ENCODE measurements at regions not wholly inside any gene's neighbourhood (a gene's known extent, or its start where the extent isn't known, plus 50 kb on each side); places are given as distances from the start of the nearest gene placed in this dataset.
"Not testable (repeated sequence)": the region's sequence is repeated elsewhere in the genome, so short reads cannot be mapped to it uniquely, and the experiment has no call there.

GRCh38 chrX:95956745-95957144 is 727.9 kb upstream of the DIAPH2 start:
- WGBS, 3 donors = 44 to 75% (median 65%) methylated on average over 1 of the region's 1 CpG

GRCh38 chrX:95973456-95974095 is 711.1 kb upstream of the DIAPH2 start:
- H3K27ac ChIP-seq (ENCODE audit: low read depth in 1 of 3, low read length in 2 of 3); H3K36me3 ChIP-seq (ENCODE audit: control insufficient read depth in 3 of 3, insufficient read depth in 2 of 3, low read depth in 1 of 3, low read length in 3 of 3); DNase-seq; H3K9me3 ChIP-seq (ENCODE audit: control insufficient read depth in 2 of 2, insufficient read depth in 1 of 2, low read depth in 1 of 2, low read length in 1 of 2); H3K4me1 ChIP-seq (ENCODE audit: control insufficient read depth in 3 of 3, insufficient read depth in 2 of 3, low read depth in 1 of 3, low read length in 2 of 3); H3K4me3 ChIP-seq (ENCODE audit: low read depth in 1 of 3, low read length in 3 of 3); H3K27me3 ChIP-seq (ENCODE audit: control insufficient read depth in 3 of 3, insufficient read depth in 3 of 3, low read length in 3 of 3); FAIRE-seq: not testable (repeated sequence)
- WGBS, 3 donors = 82 to 89% (median 86%) methylated on average over 9 of the region's 9 CpGs

More at GRCh38 chrX:95956745-95957144, 727.9 kb upstream of the DIAPH2 start:
- Histone ChIP-seq H3K36me3 (ENCODE audit: control insufficient read depth in 3 of 3, insufficient read depth in 2 of 3, low read depth in 1 of 3, low read length in 3 of 3) (no peaks in the 10 kb centered on the region), H3K27me3 (ENCODE audit: control insufficient read depth in 3 of 3, insufficient read depth in 3 of 3, low read length in 3 of 3) (no peaks in the 10 kb centered on the region), H3K27ac (ENCODE audit: low read depth in 1 of 3, low read length in 2 of 3) (no peak overlapping the region), H3K4me1 (ENCODE audit: control insufficient read depth in 3 of 3, insufficient read depth in 2 of 3, low read depth in 1 of 3, low read length in 2 of 3) (no peaks in the 10 kb centered on the region), H3K9me3 (ENCODE audit: control insufficient read depth in 2 of 2, insufficient read depth in 1 of 2, low read depth in 1 of 2, low read length in 1 of 2) (peaks cover 3% of the 10 kb centered on the region in 2 donors), H3K4me3 (ENCODE audit: low read depth in 1 of 3, low read length in 3 of 3) (no peak overlapping the region)
- FAIRE-seq = no peak
- DNase-seq = no peak

DNA sequence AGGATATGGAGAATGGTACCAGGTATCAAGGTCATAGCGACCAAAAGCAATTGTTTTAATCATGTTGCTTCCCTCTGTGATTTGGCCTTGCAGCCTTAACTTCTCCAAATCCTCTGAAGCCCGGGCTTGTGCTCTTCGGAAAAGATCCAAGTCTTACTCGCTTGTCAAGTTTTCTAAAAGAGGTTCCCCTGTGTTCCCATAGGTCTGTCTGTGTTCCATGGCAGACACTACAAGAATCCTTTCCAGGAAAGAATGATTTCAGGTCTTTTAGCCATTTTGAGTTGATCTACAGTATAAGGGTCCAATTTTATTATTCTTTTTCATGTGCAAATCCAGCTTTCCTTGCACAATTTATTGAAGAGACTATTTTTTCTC is 710.6 kb upstream of the DIAPH2 start:
- 70 to 80% (median 75%) methylated on average over 4 of the region's 4 CpGs for WGBS, 3 donors
- no peak overlapping the region for H3K4me3 ChIP-seq (ENCODE audit: low read depth in 1 of 3, low read length in 3 of 3)
- H3K36me3 ChIP-seq (ENCODE audit: control insufficient read depth in 3 of 3, insufficient read depth in 2 of 3, low read depth in 1 of 3, low read length in 3 of 3) = no peaks in the 10 kb centered on the region
- FAIRE-seq (no peak), DNase-seq (no peak)
- H3K4me1 ChIP-seq (ENCODE audit: control insufficient read depth in 3 of 3, insufficient read depth in 2 of 3, low read depth in 1 of 3, low read length in 2 of 3) = no peaks in the 10 kb centered on the region
- no peak overlapping the region for H3K27ac ChIP-seq (ENCODE audit: low read depth in 1 of 3, low read length in 2 of 3)
- H3K27me3 ChIP-seq (ENCODE audit: control insufficient read depth in 3 of 3, insufficient read depth in 3 of 3, low read length in 3 of 3) = no peaks in the 10 kb centered on the region
- H3K9me3 ChIP-seq (ENCODE audit: control insufficient read depth in 2 of 2, insufficient read depth in 1 of 2, low read depth in 1 of 2, low read length in 1 of 2) = peaks cover 0 to 3% of the 10 kb centered on the region in 2 donors

GRCh38 chrX:95974890-95975289 is 709.8 kb upstream of the DIAPH2 start:
- peaks cover 0 to 3% of the 10 kb centered on the region in 2 donors for H3K9me3 ChIP-seq (ENCODE audit: control insufficient read depth in 2 of 2, insufficient read depth in 1 of 2, low read depth in 1 of 2, low read length in 1 of 2)
- no peak overlapping the region for H3K27ac ChIP-seq (ENCODE audit: low read depth in 1 of 3, low read length in 2 of 3)
- no peaks in the 10 kb centered on the region for H3K4me1 ChIP-seq (ENCODE audit: control insufficient read depth in 3 of 3, insufficient read depth in 2 of 3, low read depth in 1 of 3, low read length in 2 of 3)
- H3K36me3 ChIP-seq (ENCODE audit: control insufficient read depth in 3 of 3, insufficient read depth in 2 of 3, low read depth in 1 of 3, low read length in 3 of 3) = no peaks in the 10 kb centered on the region
- no peaks in the 10 kb centered on the region for H3K27me3 ChIP-seq (ENCODE audit: control insufficient read depth in 3 of 3, insufficient read depth in 3 of 3, low read length in 3 of 3)
- H3K4me3 ChIP-seq (ENCODE audit: low read depth in 1 of 3, low read length in 3 of 3) = no peak overlapping the region
- no peak for FAIRE-seq
- DNase-seq = no peak
- WGBS, 3 donors = 70 to 89% (median 77%) methylated on average over 5 of the region's 5 CpGs

- H3K4me1 ChIP-seq (ENCODE audit: control insufficient read depth in 3 of 3, insufficient read depth in 2 of 3, low read depth in 1 of 3, low read length in 2 of 3) = no peaks in the 10 kb centered on the region
- H3K9me3 ChIP-seq (ENCODE audit: control insufficient read depth in 2 of 2, insufficient read depth in 1 of 2, low read depth in 1 of 2, low read length in 1 of 2) = no peaks in the 10 kb centered on the region
- DNase-seq = no peak
- H3K27me3 ChIP-seq (ENCODE audit: control insufficient read depth in 3 of 3, insufficient read depth in 3 of 3, low read length in 3 of 3) = no peaks in the 10 kb centered on the region
- no peaks in the 10 kb centered on the region for H3K36me3 ChIP-seq (ENCODE audit: control insufficient read depth in 3 of 3, insufficient read depth in 2 of 3, low read depth in 1 of 3, low read length in 3 of 3)
- 76 to 88% (median 84%) methylated on average over 3 of the region's 3 CpGs for WGBS, 3 donors
- H3K4me3 ChIP-seq (ENCODE audit: low read depth in 1 of 3, low read length in 3 of 3) = no peak overlapping the region
- H3K27ac ChIP-seq (ENCODE audit: low read depth in 1 of 3, low read length in 2 of 3) = no peak overlapping the region
- no peak for FAIRE-seq
Measured at GRCh38 chrX:95995583-95995982, 689.1 kb upstream of the DIAPH2 start.

DNA sequence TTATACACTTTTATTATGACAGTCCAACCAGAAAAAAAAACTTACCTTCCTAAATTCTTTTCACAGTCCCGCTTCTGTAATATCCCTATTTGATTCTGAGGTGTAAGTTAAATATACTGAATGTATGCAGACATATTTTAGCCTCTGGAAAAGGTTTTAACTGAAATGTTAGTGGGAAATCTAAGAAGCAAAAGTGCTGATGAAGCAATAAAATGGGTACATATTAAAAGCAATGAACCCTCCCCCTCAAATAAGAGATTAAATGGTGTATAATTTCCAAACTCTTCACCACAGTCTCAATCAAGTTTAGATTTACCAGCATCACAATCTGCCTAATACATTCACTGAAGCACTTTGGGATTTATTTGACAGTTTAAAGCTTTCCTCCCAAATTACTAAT is 688.3 kb upstream of the DIAPH2 start:
- H3K9me3 ChIP-seq (ENCODE audit: control insufficient read depth in 2 of 2, insufficient read depth in 1 of 2, low read depth in 1 of 2, low read length in 1 of 2) = no peaks in the 10 kb centered on the region
- FAIRE-seq (no peak), DNase-seq (no peak)
- H3K4me1 ChIP-seq (ENCODE audit: control insufficient read depth in 3 of 3, insufficient read depth in 2 of 3, low read depth in 1 of 3, low read length in 2 of 3) = no peaks in the 10 kb centered on the region
- no peaks in the 10 kb centered on the region for H3K36me3 ChIP-seq (ENCODE audit: control insufficient read depth in 3 of 3, insufficient read depth in 2 of 3, low read depth in 1 of 3, low read length in 3 of 3)
- no peak overlapping the region for H3K27ac ChIP-seq (ENCODE audit: low read depth in 1 of 3, low read length in 2 of 3)
- H3K4me3 ChIP-seq (ENCODE audit: low read depth in 1 of 3, low read length in 3 of 3) = no peak overlapping the region
- 49 to 82% (median 55%) methylated on average over 1 of the region's 1 CpG for whole genome bisulfite sequencing, 3 donors
- no peaks in the 10 kb centered on the region for H3K27me3 ChIP-seq (ENCODE audit: control insufficient read depth in 3 of 3, insufficient read depth in 3 of 3, low read length in 3 of 3)

- no peaks in the 10 kb centered on the region for H3K9me3 ChIP-seq (ENCODE audit: control insufficient read depth in 2 of 2, insufficient read depth in 1 of 2, low read depth in 1 of 2, low read length in 1 of 2)
- WGBS, 3 donors = 57 to 68% (median 57%) methylated on average over 5 of the region's 5 CpGs
- H3K4me3 ChIP-seq (ENCODE audit: low read depth in 1 of 3, low read length in 3 of 3) = no peak overlapping the region
- FAIRE-seq (no peak), DNase-seq (no peak)
- no peaks in the 10 kb centered on the region for H3K36me3 ChIP-seq (ENCODE audit: control insufficient read depth in 3 of 3, insufficient read depth in 2 of 3, low read depth in 1 of 3, low read length in 3 of 3)
- H3K4me1 ChIP-seq (ENCODE audit: control insufficient read depth in 3 of 3, insufficient read depth in 2 of 3, low read depth in 1 of 3, low read length in 2 of 3) = no peaks in the 10 kb centered on the region
- H3K27ac ChIP-seq (ENCODE audit: low read depth in 1 of 3, low read length in 2 of 3) = no peak overlapping the region
- H3K27me3 ChIP-seq (ENCODE audit: control insufficient read depth in 3 of 3, insufficient read depth in 3 of 3, low read length in 3 of 3) = no peaks in the 10 kb centered on the region
Measured at GRCh38 chrX:96002431-96002830, 682.2 kb upstream of the DIAPH2 start.

DNA sequence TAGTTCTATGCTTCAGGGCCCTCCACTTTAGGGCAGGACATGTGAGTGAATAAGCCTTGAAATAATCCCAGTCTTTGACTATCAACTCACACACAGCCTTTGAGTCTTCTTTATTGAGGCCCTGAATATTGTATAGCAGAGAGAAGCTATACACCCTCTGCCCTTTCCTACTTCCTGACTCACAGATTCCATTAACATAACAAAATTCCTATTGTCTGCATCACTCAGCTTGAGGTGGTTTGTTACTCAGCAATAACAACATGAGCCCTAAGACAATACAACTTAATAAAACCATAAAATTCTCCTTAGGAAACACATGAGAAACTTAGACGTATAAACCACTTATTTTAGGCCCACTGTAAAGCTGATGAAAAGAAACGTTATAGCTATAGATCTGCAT is 680.3 kb upstream of the DIAPH2 start:
- H3K9me3 ChIP-seq (ENCODE audit: control insufficient read depth in 2 of 2, insufficient read depth in 1 of 2, low read depth in 1 of 2, low read length in 1 of 2) = no peaks in the 10 kb centered on the region
- H3K27me3 ChIP-seq (ENCODE audit: control insufficient read depth in 3 of 3, insufficient read depth in 3 of 3, low read length in 3 of 3) = no peaks in the 10 kb centered on the region
- no peaks in the 10 kb centered on the region for H3K4me1 ChIP-seq (ENCODE audit: control insufficient read depth in 3 of 3, insufficient read depth in 2 of 3, low read depth in 1 of 3, low read length in 2 of 3)
- 76 to 81% (median 81%) methylated on average over 2 of the region's 2 CpGs for WGBS, 3 donors
- FAIRE-seq = no peak
- no peaks in the 10 kb centered on the region for H3K36me3 ChIP-seq (ENCODE audit: control insufficient read depth in 3 of 3, insufficient read depth in 2 of 3, low read depth in 1 of 3, low read length in 3 of 3)
- no peak overlapping the region for H3K27ac ChIP-seq (ENCODE audit: low read depth in 1 of 3, low read length in 2 of 3)
- DNase-seq = no peak
- H3K4me3 ChIP-seq (ENCODE audit: low read depth in 1 of 3, low read length in 3 of 3) = no peak overlapping the region

- H3K27ac ChIP-seq (ENCODE audit: low read depth in 1 of 3, low read length in 2 of 3) = no peak overlapping the region
- H3K4me1 ChIP-seq (ENCODE audit: control insufficient read depth in 3 of 3, insufficient read depth in 2 of 3, low read depth in 1 of 3, low read length in 2 of 3) = no peaks in the 10 kb centered on the region
- no peaks in the 10 kb centered on the region for H3K9me3 ChIP-seq (ENCODE audit: control insufficient read depth in 2 of 2, insufficient read depth in 1 of 2, low read depth in 1 of 2, low read length in 1 of 2)
- H3K36me3 ChIP-seq (ENCODE audit: control insufficient read depth in 3 of 3, insufficient read depth in 2 of 3, low read depth in 1 of 3, low read length in 3 of 3) = no peaks in the 10 kb centered on the region
- no peaks in the 10 kb centered on the region for H3K27me3 ChIP-seq (ENCODE audit: control insufficient read depth in 3 of 3, insufficient read depth in 3 of 3, low read length in 3 of 3)
- WGBS, 3 donors = 77 to 90% (median 80%) methylated on average over 4 of the region's 4 CpGs
- no peak for FAIRE-seq
- DNase-seq = no peak
- H3K4me3 ChIP-seq (ENCODE audit: low read depth in 1 of 3, low read length in 3 of 3) = no peak overlapping the region
Measured at GRCh38 chrX:96006281-96006680, 678.4 kb upstream of the DIAPH2 start.
